Activated T-cell treated with anti-CD3 and anti-CD28 coated beads, Interleukin-2, amount 50 U/mL, for 72 hours (primary cell): ENCODE measurements at regions not wholly inside any gene's neighbourhood (a gene's known extent, or its start where the extent isn't known, plus 50 kb on each side); places are given as distances from the start of the nearest gene placed in this dataset.

Source experiments
- ATAC-seq, 2 donors: fragments of 150-1000 bp; cut with Tn5 transposase; replicated peaks in 1 of 2; 2 replicates each; pipeline ENCODE4 v1.10.0; 2021; ENCODE audit warnings: moderate library complexity in 2 of 2, mild to moderate bottlenecking in 1 of 2
- DNase-seq, 2 donors: peaks; one replicate each; pipeline ENCODE4 v3.0.0; 2021 to 2022; ENCODE audit warnings: mixed read lengths in 1 of 2
- H3K27ac Mint-ChIP-seq: one replicate; pipeline ENCODE4 v1.8.0; 2022; ENCODE audit warnings: mild to moderate bottlenecking, moderate library complexity, mixed read lengths
- H3K27me3 Mint-ChIP-seq: one replicate; pipeline ENCODE4 v1.8.0; 2022; ENCODE audit warnings: low read depth, mixed read lengths
- H3K36me3 Mint-ChIP-seq, 2 donors: one replicate each; pipeline ENCODE4 v1.8.0; 2022; ENCODE audit warnings: mixed read lengths in 2 of 2, mild to moderate bottlenecking in 1 of 2; ENCODE audit not compliant: insufficient read depth in 2 of 2
- H3K4me1 Mint-ChIP-seq: one replicate; pipeline ENCODE4 v1.8.0; 2022; ENCODE audit warnings: low read depth, mixed read lengths
- H3K4me3 Mint-ChIP-seq, 2 donors: one replicate each; pipeline ENCODE4 v1.8.0; 2022; ENCODE audit warnings: mild to moderate bottlenecking in 2 of 2, mixed read lengths in 2 of 2, moderate library complexity in 2 of 2
- H3K9me3 Mint-ChIP-seq, 2 donors: one replicate each; pipeline ENCODE4 v1.8.0; 2022; ENCODE audit warnings: mixed read lengths in 2 of 2

DNA sequence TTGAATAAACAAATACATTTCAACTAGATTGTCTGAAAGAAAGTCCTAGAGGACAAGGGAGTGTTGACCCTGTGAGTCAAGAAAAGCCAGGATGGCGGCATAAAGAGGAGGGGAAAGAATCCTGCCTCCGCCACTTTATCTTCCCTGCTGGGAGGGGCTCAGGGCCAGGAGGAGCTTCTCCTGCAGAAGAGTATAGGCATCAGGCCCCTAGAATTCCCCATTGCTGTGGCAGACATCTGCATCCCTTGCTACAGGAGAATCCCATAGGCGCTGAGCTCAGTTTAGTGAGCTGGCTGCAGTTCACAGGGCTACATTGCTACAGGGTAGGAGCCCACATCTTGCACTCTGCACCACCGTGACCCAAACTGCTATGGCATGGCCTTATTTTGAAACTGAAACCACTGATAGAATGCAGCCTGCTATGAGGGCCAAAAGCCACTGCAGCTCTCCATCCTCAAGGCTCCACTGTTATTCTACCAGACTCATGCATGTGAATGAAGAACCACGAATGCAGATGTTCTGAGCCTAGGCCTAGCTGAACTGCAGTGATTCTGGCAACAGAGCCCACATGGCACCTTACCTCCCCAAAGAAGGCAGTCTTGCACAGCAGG, 941.4 kb upstream of the CTNND2 start:
- no peak for ATAC-seq
- H3K4me3 Mint-ChIP-seq, result no peak overlapping the region

DNA sequence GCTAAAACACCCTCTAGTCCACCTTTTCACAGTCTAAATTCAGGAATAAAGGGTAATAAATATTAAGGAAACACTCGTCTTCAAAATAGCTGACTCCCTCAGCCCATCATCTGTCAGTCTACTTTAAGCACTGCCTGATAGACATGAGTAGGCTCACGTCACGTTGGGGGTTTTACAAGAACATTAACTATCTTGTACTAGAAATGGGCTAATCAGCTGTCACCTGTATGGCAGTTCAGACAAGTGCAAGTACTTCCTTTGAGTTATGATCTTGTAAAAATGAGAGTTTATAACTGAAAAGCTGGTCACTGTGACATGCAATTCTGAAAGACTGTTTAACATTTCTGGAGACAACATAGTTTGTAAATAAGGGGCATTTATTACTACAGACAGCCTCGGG, 936.7 kb upstream of the CTNND2 start:
- Mint-ChIP-seq H3K9me3 (peaks cover 11 to 12% of the 10 kb centered on the region in 2 donors), H3K27ac (no peak overlapping the region), H3K36me3 (peaks cover 0 to 3% of the 10 kb centered on the region in 2 donors), H3K27me3 (no peaks in the 10 kb centered on the region), H3K4me3 (no peak overlapping the region), H3K4me1 (no peaks in the 10 kb centered on the region)
- ATAC-seq, result no peak
- DNase-seq, result no peak

More for the DNA sequence above, 941.4 kb upstream of the CTNND2 start:
- DNase-seq, result no peak
- Mint-ChIP-seq H3K9me3 (peaks cover 10 to 11% of the 10 kb centered on the region in 2 donors), H3K27me3 (no peaks in the 10 kb centered on the region), H3K27ac (no peak overlapping the region), H3K4me1 (no peaks in the 10 kb centered on the region), H3K36me3 (no peaks in the 10 kb centered on the region)

GRCh38 chr5:12837592-12837991, 933.3 kb upstream of the CTNND2 start:
- H3K36me3 Mint-ChIP-seq, result peaks cover 0 to 3% of the 10 kb centered on the region in 2 donors
- no peak for DNase-seq
- H3K27ac Mint-ChIP-seq, result no peak overlapping the region
- no peaks in the 10 kb centered on the region for H3K4me1 Mint-ChIP-seq
- H3K4me3 Mint-ChIP-seq, result no peak overlapping the region
- H3K9me3 Mint-ChIP-seq, result peaks cover 14 to 15% of the 10 kb centered on the region in 2 donors
- no peak for ATAC-seq
- H3K27me3 Mint-ChIP-seq, result no peaks in the 10 kb centered on the region

DNA sequence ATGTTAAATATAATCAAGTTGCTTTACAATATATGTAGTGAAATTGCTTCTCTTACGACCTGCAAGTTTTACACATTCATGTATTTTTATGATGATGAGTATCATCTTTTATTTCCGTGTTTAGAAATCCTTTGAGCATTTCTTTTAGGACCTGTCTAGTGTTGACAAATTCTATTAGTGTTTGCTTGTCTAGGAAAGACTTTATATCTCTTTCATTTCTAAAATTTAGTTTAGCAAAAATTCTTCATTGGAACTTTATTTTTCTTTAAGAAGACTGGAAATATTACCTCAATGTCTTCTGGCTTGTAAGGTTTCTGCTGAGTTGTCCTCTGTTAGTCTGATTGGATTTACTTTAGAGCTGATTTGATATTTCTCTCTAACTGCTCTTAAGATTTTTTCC, 920.9 kb upstream of the CTNND2 start:
- peaks cover 10 to 14% of the 10 kb centered on the region in 2 donors for H3K9me3 Mint-ChIP-seq
- H3K36me3 Mint-ChIP-seq, result peaks cover 0 to 4% of the 10 kb centered on the region in 2 donors
- DNase-seq (no peak), ATAC-seq (no peak)
- H3K4me3 Mint-ChIP-seq, result no peak overlapping the region
- no peaks in the 10 kb centered on the region for H3K4me1 Mint-ChIP-seq
- no peak overlapping the region for H3K27ac Mint-ChIP-seq
- H3K27me3 Mint-ChIP-seq, result no peaks in the 10 kb centered on the region

DNA sequence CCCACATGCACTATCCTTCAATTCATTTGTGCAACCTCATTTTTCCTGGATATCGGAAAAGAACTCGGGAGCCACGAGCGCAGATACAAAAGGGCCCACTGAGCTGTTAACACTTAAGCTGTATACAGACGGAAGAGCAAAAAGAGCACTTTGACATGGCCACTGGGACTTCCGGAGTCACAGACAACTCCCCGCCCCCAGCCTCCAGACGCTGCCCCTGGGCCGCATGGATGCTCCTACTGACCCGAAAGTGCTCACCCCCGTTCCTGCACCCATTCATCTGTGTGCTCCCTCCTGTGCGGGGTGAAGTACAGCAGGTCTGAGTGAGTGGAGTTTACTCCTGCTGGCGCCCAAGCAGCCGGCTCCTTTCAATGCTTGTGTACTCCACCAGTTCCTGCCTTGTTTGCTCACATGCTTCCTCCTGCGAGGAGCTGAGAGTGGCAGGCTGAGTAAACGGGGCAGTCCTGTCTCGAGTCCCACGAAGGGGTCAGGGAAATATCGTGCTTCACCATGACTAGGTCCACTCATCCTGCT, 901.0 kb upstream of the CTNND2 start:
- Mint-ChIP-seq H3K4me1 (no peaks in the 10 kb centered on the region), H3K9me3 (peaks cover 0 to 3% of the 10 kb centered on the region in 2 donors), H3K36me3 (peaks cover 1 to 3% of the 10 kb centered on the region in 2 donors), H3K4me3 (no peak overlapping the region), H3K27me3 (no peaks in the 10 kb centered on the region), H3K27ac (no peak overlapping the region)
- no peak for ATAC-seq
- DNase-seq, result no peak

GRCh38 chr5:12799165-12799564, 894.9 kb upstream of the CTNND2 start:
- H3K4me1 Mint-ChIP-seq, result no peaks in the 10 kb centered on the region
- peaks cover 4 to 5% of the 10 kb centered on the region in 2 donors for H3K9me3 Mint-ChIP-seq
- peaks cover 0 to 1% of the 10 kb centered on the region in 2 donors for H3K36me3 Mint-ChIP-seq
- no peaks in the 10 kb centered on the region for H3K27me3 Mint-ChIP-seq
- ATAC-seq (no peak), DNase-seq (no peak)
- H3K27ac Mint-ChIP-seq, result no peak overlapping the region
- no peak overlapping the region for H3K4me3 Mint-ChIP-seq

- Mint-ChIP-seq H3K27ac (no peak overlapping the region), H3K4me1 (no peaks in the 10 kb centered on the region), H3K4me3 (no peak overlapping the region), H3K36me3 (peaks cover 0 to 4% of the 10 kb centered on the region in 2 donors), H3K27me3 (no peaks in the 10 kb centered on the region), H3K9me3 (peaks cover 8 to 13% of the 10 kb centered on the region in 2 donors)
- no peak for ATAC-seq
- no peak for DNase-seq
Measured at GRCh38 chr5:12795333-12795663, 891.1 kb upstream of the CTNND2 start.

DNA sequence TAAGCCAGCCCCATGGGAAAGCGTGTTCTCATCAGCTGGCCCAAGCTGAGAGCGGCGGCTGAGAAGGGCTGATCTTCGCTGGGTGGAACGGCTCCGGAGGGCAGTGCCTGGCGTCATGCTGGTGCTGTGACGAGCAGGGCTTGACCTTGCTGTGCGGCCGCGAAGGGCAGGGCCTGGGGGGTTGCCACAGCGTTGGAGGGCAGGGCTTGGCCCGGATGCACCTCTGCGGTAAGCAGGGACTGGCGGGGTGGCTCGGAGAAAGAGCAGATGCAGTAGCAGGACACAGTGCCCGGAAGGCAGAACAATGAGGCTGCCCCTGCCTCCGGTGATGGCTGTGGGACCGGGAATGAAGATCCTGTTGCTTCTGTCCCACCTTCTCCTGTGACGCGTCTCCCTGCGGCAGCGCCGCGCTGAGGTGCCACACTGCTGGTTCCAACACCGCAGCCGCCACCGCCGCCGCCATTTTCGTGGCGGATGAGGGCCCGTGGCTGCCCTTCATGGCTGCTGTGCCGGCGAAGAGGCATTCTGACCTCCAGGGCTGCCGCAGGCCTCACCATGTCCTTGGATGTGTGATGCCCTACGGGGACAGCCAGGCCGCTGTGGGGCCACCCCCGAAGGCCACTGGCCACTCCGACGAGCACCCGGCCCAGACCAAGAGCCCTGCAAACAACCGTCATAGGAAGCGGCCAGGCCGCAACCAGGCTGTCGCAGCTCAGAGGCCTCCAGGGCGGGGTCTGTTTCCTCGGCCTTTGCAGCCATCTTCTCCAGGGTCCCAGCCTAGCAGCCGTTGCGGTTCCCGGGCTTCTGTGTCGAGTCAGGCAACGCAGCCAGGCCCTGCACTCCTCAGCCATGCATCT, 890.5 kb upstream of the CTNND2 start:
- Mint-ChIP-seq H3K36me3 (peaks cover 0 to 4% of the 10 kb centered on the region in 2 donors), H3K4me3 (no peak overlapping the region), H3K9me3 (peaks cover 8 to 13% of the 10 kb centered on the region in 2 donors), H3K27me3 (no peaks in the 10 kb centered on the region), H3K4me1 (no peaks in the 10 kb centered on the region), H3K27ac (no peak overlapping the region)
- DNase-seq (no peak), ATAC-seq (no peak)

GRCh38 chr5:12793373-12793772, 889.1 kb upstream of the CTNND2 start:
- ATAC-seq (no peak), DNase-seq (no peak)
- Mint-ChIP-seq H3K4me3 (no peak overlapping the region), H3K4me1 (no peaks in the 10 kb centered on the region), H3K27ac (no peak overlapping the region), H3K9me3 (peaks cover 8 to 13% of the 10 kb centered on the region in 2 donors), H3K36me3 (peaks cover 0 to 4% of the 10 kb centered on the region in 2 donors), H3K27me3 (no peaks in the 10 kb centered on the region)

- Mint-ChIP-seq H3K9me3 (peaks cover 0 to 5% of the 10 kb centered on the region in 2 donors), H3K27me3 (no peaks in the 10 kb centered on the region), H3K4me3 (no peak overlapping the region), H3K4me1 (no peaks in the 10 kb centered on the region), H3K36me3 (no peaks in the 10 kb centered on the region), H3K27ac (no peak overlapping the region)
- ATAC-seq (no peak), DNase-seq (no peak)
Measured at GRCh38 chr5:12780536-12780935, 876.3 kb upstream of the CTNND2 start.

- Mint-ChIP-seq H3K27ac (no peak overlapping the region), H3K4me1 (no peaks in the 10 kb centered on the region), H3K9me3 (peaks cover 0 to 2% of the 10 kb centered on the region in 2 donors), H3K36me3 (peaks cover 0 to 1% of the 10 kb centered on the region in 2 donors), H3K27me3 (no peaks in the 10 kb centered on the region), H3K4me3 (no peak overlapping the region)
- no peak for ATAC-seq
- DNase-seq, result no peak
Measured at GRCh38 chr5:12777342-12777741, 873.1 kb upstream of the CTNND2 start.

GRCh38 chr5:12772276-12772675, 868.0 kb upstream of the CTNND2 start:
- H3K4me3 Mint-ChIP-seq, result no peak overlapping the region
- H3K4me1 Mint-ChIP-seq, result no peaks in the 10 kb centered on the region
- peaks cover 0 to 1% of the 10 kb centered on the region in 2 donors for H3K36me3 Mint-ChIP-seq
- H3K27ac Mint-ChIP-seq, result no peak overlapping the region
- H3K27me3 Mint-ChIP-seq, result no peaks in the 10 kb centered on the region
- ATAC-seq, result no peak
- no peak for DNase-seq
- H3K9me3 Mint-ChIP-seq, result no peaks in the 10 kb centered on the region

DNA sequence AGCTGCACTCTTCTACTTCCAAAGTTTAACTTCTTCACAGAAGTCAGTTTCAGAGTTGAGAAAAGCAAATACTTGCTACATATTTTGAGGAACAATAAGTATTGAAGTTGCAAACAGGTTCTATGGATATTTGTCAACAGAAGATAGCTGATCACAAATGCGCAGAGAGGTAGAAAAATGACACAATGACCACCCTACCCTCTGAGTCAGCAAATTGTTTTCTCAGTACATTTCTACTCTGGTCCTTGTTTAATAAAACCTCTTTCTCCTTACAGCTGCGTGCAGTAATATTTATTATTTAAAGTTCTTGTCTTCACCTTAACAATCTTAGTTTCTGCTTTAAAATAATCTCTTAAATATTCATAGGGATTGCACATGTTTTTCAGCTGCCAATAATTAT, 855.1 kb upstream of the CTNND2 start:
- Mint-ChIP-seq H3K4me3 (no peak overlapping the region), H3K36me3 (no peaks in the 10 kb centered on the region), H3K27me3 (no peaks in the 10 kb centered on the region), H3K27ac (no peak overlapping the region), H3K9me3 (peaks cover 3 to 5% of the 10 kb centered on the region in 2 donors), H3K4me1 (no peaks in the 10 kb centered on the region)
- DNase-seq (no peak), ATAC-seq (no peak)
